ENCODE measurements at regions not wholly inside any gene's neighbourhood (a gene's known extent, or its start where the extent isn't known, plus 50 kb on each side); places are given as distances from the start of the nearest gene placed in this dataset.

- FAIRE-seq (no peak), DNase-seq (ENCODE audit: insufficient read length, low spot score) (no peak)
These were observed 622.5 kb downstream of the PTPRC start for GRCh38 chr1:199261328-199261727.

DNA sequence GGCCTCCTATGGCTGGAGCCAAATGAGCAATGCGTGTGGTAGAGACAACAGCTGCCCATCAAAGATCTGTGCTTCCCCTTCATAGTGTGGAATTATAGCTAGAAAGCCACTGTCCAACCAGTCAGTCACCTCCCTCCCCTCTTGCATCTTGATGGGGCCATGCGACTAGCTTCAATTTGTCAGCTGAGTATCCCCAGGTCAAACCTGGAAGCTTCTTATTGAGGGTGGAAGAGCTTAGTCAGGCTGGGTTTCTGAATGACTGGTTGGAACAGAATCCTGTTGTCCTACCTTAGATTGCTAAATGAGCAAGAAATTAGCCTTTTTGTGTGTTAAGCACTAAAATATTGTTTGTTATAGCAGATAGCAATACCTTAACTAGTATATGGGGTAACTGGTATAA lies 625.4 kb downstream of the PTPRC start:
- DNase-seq (ENCODE audit: insufficient read length, low spot score) (no peak), FAIRE-seq (no peak)

- FAIRE-seq (no peak), DNase-seq (ENCODE audit: insufficient read length, low spot score) (no peak)
These were observed 626.1 kb downstream of the PTPRC start for GRCh38 chr1:199264911-199265310.

DNA sequence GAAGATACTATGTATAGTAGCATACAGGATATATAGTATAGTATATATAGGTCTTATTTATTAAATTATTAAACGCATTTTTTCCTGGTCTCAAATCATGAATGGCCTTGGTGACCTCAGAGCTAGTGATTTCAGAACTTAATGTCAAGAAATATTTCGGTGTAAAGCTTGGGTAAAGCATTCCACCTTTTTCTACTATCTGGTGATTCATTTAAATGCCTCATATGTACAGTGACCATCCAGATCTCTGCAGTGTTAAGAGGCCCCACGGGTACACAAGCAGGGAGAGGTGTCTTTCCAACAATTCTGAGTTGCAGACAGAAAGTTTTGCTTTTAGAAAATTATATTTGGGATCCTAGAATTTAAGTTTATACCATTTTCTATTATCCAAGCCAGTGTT lies 626.5 kb downstream of the PTPRC start:
- no peak for FAIRE-seq

DNA sequence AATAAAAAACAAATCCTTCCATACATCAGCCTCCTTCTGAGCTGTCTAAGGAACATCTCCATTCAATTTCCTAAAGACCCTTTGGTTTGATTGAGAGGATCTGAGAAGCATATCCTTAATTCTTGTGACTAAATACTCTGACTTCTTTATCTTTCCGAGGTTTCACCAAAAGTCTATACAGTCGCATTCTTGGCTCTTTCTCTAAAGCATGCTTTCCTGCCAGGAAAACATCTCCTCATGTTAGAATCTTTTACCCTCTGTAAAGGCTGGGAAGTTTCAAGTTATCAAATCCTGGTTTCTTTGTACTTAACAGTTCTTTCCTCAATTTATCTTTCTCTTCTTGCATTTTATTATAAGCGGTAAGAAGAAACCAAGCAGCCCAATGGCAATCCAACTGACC lies 630.4 kb downstream of the PTPRC start:
- DNase-seq (ENCODE audit: insufficient read length, low spot score) (no peak), FAIRE-seq (no peak)

More for the DNA sequence above, 626.5 kb downstream of the PTPRC start:
- no peak for DNase-seq (ENCODE audit: insufficient read length, low spot score)

DNA sequence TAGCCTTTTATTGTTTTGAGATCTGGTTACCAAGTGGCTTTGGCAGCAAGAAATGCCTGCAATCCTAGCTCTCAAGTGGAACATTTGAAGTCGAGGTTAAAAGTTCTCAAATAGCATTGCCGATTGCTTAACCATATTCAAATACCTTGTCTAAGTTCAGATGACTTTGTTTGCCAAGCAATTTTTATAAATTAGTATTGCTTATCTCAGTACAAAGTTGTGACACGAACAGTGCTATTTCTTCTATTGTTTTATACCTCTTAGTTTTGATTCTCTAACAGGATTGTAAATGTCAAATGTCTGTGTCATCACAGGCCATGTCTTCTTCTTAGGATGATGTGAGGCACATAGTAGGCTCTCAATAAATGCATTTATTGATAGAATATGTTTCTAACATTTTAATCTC lies 633.3 kb downstream of the PTPRC start:
- no peak for DNase-seq (ENCODE audit: insufficient read length, low spot score)
- FAIRE-seq = no peak

DNA sequence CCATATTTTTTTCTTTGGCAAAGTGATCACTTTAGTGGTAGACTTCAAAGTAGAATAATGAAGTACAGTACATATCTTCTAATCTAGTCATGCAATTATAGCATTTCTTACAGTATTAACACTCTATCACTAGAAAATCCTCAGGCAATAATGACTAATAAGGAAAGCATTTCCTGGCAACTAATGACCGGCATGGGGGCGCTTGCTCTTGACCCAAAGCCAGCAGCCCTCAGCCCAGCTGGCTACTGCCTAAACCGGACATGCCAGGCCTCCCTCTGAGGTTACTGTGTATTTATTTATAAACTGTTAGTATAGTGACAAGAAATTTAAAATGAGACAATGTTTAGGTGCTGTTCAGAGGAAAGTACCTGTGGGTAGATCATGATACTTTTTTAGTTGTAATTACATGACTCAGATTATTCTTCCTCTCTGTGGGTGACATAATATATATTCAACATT lies 633.8 kb downstream of the PTPRC start:
- peak; percentile 61 for FAIRE-seq
- no peak for DNase-seq (ENCODE audit: insufficient read length, low spot score)

- DNase-seq (ENCODE audit: insufficient read length, low spot score) = no peak
- peak; percentile 76 for FAIRE-seq
These were observed 635.1 kb downstream of the PTPRC start for GRCh38 chr1:199273837-199274379.

GRCh38 chr1:199279067-199279466 lies 640.2 kb downstream of the PTPRC start:
- no peak for FAIRE-seq
- no peak for DNase-seq (ENCODE audit: insufficient read length, low spot score)

DNA sequence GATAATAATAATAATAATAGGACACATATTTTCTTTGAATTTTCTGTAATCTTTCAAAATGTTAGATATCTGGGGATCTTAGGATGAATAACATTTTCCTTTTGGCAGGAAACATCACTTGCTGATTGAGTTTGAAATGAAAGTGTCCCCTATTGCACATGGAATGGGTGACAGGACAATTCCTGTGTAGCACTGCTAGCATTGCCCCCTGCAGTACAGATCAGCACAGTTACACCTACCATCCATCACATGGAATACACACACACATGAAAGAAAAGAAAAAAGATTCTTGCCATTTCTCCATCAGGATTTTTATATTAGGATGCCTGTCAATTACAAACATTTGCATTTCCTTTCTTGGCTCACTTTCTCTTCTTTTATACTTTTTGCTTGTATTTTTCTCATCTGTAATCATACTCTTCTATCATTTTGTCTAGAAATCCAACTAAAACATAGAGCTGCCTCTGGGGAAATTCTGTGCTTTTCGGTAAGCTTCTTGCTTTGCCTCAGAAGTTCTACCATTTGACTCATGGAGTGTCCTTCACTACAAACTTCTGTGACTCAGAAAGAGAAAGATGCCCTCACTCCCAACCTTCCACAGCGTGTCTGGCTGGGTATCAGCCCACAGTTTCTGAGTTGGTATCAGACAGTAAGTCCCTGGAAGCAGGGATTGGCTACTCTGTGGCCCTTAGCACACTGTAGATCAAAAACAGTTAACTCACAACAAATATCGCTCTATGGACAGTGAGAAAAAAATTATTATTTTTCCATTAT lies 641.2 kb downstream of the PTPRC start:
- FAIRE-seq = no peak
- no peak for DNase-seq (ENCODE audit: insufficient read length, low spot score)

GRCh38 chr1:199282751-199283305 lies 644.0 kb downstream of the PTPRC start:
- no peak for DNase-seq (ENCODE audit: insufficient read length, low spot score)
- no peak for FAIRE-seq

GRCh38 chr1:199283794-199284193 lies 645.0 kb downstream of the PTPRC start:
- DNase-seq (ENCODE audit: insufficient read length, low spot score) (no peak), FAIRE-seq (peak; percentile 4)

- no peak for DNase-seq (ENCODE audit: insufficient read length, low spot score)
- FAIRE-seq = peak; percentile 42
These were observed 648.4 kb downstream of the PTPRC start for GRCh38 chr1:199287206-199287605.

- FAIRE-seq = no peak
- no peak for DNase-seq (ENCODE audit: insufficient read length, low spot score)
These were observed 648.8 kb downstream of the PTPRC start for GRCh38 chr1:199287647-199288046.

DNA sequence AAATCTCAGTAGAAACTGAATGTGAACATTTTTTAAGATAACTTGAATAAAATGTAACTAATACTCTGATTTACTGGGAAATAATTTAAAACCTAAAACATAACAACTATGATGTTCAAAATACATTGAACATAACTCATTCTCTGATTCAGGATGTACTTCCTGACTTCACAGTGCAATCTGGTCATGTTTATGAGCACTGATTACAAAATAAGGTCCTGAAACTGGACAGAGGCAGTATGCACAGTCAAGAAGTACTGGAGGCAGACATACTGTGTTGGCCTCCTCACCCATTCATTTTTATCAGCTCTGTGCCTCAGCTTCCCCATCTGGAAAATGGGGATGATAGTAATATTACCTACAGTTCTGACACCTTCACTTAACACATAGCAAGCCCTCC lies 651.3 kb downstream of the PTPRC start:
- FAIRE-seq (no peak), DNase-seq (ENCODE audit: insufficient read length, low spot score) (no peak)

GRCh38 chr1:199291022-199291740 lies 652.3 kb downstream of the PTPRC start:
- FAIRE-seq = no peak

GRCh38 chr1:199292896-199293295 lies 654.1 kb downstream of the PTPRC start:
- FAIRE-seq = no peak
- no peak for DNase-seq (ENCODE audit: insufficient read length, low spot score)

More at GRCh38 chr1:199291022-199291740, 652.3 kb downstream of the PTPRC start:
- no peak for DNase-seq (ENCODE audit: insufficient read length, low spot score)

DNA sequence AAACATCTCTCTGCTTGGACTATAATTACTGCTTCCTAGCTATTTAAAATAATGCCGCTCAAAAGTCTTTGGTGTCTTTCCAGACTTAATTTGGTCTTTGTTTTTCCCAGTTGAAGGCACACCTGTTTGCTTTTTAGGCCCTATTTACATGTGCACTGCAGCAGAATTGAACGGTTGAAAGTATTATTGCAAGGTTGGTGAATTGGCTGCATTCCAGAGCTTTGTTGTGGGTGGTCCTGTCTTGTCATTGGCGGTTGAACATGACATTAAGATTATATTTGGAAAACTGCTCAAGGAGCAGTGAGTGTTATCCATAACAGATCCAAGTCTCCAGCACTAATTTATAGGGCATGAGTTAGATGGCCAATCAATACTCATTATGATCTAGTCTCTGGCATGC lies 656.3 kb downstream of the PTPRC start:
- DNase-seq (ENCODE audit: insufficient read length, low spot score) (no peak), FAIRE-seq (no peak)

DNA sequence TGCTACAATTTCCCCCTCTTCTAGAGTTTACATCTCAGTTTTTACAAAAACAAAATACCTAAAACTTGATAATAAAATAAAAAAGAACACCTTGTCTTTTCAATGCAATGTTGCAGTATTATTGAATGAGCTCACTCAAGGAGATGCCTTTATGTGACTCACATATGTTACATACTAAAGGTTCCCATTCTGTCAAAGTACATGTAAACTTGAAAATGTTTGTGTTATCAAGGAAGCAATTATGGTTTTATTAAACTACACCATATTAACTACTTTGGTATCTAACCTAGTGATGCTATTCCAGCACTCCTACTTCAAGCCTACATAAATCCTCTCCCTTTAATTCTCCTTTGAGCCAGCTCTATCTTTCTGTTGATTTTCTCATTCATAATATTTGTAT lies 658.3 kb downstream of the PTPRC start:
- FAIRE-seq (no peak), DNase-seq (ENCODE audit: insufficient read length, low spot score) (no peak)

DNA sequence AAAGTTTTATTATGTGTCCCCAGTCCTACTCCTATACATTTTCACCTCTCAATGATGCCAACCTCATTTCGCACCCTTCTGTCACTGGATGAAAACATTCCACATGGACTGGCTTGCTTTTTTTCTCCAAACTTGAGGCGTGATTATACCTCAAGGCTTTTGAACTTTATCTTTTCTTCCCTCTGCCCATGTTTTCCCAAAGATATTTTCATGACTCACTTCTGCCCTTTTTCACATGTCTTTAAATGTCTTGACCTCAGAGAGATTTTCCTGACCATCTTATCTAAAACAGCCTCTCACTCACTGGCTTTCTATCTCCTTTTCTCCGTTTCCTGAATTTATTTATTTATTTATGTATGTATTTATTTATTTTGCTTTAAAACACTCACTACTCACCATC lies 659.0 kb downstream of the PTPRC start:
- no peak for DNase-seq (ENCODE audit: insufficient read length, low spot score)
- FAIRE-seq = no peak

GRCh38 chr1:199298825-199299224 lies 660.0 kb downstream of the PTPRC start:
- no peak for FAIRE-seq

More at GRCh38 chr1:199298825-199299224, 660.0 kb downstream of the PTPRC start:
- no peak for DNase-seq (ENCODE audit: insufficient read length, low spot score)

Data from GM19239 (cell line).